GM19372 (cell line): ENCODE measurements at regions not wholly inside any gene's neighbourhood (a gene's known extent, or its start where the extent isn't known, plus 50 kb on each side); places are given as distances from the start of the nearest gene placed in this dataset.
"Not testable (repeated sequence)": the region's sequence is repeated elsewhere in the genome, so short reads cannot be mapped to it uniquely, and the experiment has no call there.

Experiments used
- ATAC-seq: cut with Tn5 transposase; IDR thresholded peaks from one replicate; pipeline ENCODE4 v1.9.1; 2021; ENCODE audit warnings: mild to moderate bottlenecking, low read depth, moderate library complexity; ENCODE audit not compliant: unreplicated experiment

DNA sequence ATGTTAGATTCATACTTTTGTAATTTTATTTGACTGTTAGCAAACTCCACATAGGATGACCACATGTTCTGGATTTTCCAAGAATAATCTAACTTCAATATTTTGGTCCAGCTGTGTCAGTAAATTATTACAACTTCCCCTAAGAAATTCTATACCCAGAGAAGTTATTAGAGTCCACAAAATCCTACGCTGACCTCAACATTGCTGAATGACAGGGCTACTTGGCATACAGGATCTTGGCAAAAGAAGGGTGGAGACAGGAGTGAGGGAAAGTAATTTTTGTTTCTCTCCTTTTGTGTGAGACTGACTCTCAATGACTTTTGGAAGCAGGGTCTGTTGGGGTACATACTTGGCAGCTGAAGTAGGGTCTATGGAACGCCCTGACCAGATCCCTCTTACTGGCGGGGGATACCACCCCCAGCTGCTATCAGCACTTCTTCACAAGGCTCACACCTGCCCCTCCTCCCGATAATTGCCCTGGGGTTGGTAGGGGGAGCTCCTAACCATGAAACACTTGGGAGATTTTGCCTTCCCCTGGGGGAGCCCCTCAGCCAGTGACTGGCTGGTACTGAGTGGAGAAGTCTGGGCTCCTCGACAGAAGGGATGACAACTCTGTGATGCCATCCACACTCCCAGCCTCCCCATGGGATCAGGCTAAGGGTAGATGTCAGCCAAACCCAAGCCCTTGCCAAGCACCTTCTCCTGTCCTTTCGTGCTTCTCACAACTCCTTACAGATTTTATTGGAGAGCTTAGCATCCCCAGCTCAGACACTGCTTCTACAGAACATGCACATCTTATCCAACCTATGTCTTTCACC is 110.6 kb upstream of the FHL2 start:
- no peak for ATAC-seq

DNA sequence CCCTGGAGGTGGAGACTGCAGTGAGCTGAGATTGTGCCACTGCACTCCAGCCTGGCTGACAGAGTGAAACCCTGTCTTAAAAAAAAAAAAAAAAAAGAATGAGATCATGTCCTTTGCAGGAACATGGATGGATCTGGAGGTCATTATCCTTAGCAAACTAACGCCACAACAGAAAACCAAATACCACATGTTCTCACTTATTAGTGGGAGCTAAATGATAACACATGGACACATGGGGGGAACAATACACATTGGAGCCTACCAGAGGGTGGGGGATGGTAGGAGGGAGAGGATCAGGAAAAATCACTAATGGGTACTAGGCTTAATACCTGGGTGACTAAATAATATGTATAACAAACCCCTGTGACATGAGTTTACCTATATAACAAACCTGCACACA is 108.0 kb upstream of the FHL2 start:
- ATAC-seq, result not testable (repeated sequence)

DNA sequence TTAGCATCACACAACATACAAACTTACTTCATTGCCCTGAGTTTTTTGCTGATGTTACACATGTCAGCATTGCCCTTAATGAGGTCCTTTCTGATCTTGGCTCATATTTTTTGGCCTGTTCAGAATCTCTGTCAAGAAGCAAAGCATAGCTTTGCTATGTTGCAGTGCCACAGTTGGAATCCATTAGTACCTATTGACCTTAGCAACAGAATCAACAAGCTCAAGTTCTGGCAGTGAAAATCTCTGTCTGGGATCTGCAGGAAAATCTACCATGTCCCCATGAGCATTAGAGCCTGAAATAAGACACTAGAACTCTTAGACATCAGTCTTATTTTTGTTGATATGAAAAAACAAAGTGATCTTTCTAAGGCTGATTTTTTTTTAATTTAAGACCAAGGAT is 105.6 kb upstream of the FHL2 start:
- ATAC-seq, result no peak

DNA sequence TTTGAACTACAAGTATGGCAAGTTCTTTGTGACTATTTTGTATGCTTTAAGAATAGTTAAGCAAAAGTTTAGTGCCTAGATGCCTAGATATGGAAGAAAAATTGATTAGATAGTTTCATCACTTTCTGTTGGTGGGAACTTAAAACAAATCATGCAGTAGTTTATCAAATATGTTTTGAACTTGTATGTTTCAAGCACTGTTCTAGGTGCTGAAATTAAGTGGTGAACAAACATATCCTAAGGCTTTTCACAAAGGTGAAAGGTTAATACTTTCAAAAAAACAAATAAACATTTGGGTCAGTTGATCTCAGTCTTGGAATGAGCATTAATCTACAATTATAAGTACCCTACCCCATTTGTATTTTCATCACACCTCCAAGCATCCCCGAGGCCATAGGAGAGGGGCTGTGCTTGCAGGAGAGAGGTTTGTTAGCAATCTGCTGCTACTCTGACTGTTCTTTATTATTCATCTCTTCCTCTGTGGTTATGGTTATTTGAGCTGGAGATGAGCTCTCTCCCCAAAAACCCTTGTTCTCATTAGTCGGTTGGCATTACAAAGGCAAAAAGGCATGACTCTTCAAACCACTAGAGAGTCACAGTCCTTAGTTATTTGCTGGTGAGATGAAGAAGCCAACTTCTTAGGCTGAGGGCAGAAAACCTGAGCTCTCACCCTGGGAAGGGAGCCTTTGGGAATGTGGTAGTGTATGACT is 103.9 kb upstream of the FHL2 start:
- ATAC-seq, result no peak

DNA sequence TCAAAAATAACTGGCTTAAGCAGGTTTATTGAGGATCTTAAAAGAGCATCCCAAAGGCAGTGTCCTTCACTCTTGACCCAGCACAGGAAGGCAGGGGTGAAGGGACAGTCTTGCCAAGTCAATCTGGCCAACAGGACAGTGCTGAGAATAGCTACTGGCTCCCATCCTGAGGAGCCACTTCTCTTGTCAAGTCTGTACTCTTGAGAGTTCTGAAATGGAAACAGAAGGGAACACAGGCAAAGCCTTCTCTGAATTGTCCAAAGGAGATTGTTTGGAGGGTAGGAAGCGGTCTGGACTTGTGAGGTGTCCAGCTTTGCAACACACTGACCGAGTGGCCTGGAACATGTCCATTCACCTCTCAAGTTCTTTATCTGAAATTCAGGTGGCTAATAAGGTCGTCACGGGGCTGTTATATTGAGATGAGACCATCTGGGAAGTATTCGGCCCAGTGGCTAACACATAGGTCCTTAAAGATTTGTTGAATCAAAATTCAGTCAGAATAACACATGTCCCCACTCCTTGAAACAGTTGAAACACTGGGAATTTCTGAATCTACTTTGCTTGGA is 99.5 kb upstream of the FHL2 start:
- no peak for ATAC-seq

DNA sequence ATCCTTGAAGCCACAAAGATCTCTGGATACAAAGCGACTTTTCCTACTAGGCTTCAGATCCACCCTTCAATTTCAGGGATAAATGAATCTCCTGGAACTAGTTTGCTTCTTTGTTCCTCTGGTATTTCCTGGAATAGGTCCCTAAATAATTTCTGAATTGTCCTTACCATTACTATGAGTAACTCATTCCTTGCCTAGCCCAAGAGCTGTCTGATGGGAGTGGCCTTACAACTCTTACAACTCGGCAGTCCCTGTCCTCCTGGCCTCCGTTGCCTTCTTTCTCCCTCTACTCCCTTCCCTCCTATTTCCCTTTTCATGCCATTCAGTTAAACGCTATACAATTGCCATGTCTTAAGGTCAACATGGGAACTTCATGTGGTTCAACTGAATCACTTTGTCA is 98.2 kb upstream of the FHL2 start:
- ATAC-seq, result no peak

DNA sequence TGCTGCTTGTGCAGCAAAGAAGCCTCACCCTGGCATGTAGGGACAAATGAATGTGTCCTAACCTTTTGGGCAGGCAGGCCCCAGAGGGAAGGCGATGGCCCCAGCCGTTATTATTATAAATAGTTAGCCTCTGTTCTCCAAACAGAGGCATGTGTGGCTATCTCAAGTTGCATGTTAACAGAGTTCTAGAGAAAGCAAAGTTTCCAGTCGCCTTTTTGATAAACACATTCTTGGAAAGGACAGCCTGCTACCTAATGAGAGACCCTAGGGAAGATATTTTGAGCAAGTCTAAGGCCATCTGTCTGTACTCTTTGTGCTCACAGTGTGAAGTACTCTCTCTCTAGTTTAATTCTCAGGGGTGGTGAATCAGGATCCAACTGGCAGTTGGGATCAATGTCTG is 97.4 kb upstream of the FHL2 start:
- ATAC-seq, result no peak

DNA sequence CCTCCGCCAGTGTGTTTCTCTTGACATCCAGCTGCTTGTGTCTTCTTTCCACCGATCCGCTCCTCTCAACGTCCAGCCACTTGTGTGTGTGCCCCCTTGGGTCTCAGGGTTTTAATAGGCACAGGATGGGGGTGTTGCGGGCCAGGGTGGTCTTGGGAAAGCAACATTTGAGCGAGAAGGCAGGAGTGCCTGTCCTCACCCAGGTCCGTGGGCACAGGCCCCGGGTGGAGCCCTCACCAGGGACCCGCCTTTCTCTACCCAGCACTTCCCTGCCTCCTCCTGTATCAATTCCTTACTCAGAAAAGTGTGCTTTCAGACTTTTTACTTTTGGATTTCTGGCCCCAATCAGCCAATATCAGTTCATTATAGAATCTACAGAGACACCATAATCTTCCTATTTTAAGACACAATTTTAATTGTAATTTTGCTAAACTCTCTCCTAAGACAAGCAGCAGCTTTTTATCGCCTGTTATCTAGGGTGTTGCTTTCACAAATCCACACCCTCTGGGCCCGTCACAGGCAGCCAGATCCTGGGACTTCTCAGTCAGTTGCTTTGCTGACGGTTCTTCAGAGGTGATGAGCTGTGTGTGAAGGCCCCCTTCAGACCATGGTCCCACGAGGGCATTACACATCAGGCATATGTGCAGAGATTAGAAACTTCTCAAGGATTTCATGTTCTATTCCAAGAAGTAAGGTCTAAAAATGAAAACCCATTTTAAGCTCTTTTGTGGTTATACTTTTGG is 96.0 kb upstream of the FHL2 start:
- no peak for ATAC-seq

DNA sequence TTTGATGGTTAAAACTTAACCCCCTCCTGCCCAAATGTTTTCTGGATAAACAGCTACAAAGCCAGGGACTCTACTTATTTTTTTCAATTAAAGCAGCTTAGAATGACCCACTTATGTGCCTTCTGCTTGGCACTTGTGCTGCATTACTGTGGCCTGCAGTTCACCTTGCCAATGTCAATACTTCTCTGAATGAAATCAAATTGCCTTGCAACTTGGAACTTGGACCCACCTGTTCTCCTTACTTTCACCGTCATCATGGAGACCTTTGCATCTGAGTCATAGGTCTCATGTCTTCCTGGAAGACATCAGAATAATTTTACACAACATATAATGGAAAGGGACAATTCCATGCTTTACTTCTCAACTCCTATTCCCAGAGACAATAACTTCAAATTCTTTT is 92.1 kb upstream of the FHL2 start:
- ATAC-seq, result no peak

DNA sequence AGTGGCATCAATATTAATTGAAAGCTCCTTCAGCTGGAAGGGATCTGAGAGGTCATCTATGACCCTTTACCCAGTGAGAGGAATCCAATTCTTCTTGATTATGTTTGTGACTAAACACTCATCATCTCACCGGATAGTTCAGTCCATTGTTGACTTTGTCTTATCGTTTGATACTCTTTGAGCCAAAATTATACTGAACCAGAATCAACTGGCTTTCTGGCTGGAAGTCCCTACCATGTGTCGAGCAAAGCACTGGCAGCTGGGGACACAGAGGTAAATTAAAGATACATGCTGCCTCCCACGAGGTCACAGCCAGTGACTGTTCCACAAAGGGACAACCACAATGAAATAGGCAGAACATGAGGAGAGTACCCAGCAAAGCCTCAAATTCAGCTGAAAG is 91.4 kb upstream of the FHL2 start:
- ATAC-seq, result no peak

DNA sequence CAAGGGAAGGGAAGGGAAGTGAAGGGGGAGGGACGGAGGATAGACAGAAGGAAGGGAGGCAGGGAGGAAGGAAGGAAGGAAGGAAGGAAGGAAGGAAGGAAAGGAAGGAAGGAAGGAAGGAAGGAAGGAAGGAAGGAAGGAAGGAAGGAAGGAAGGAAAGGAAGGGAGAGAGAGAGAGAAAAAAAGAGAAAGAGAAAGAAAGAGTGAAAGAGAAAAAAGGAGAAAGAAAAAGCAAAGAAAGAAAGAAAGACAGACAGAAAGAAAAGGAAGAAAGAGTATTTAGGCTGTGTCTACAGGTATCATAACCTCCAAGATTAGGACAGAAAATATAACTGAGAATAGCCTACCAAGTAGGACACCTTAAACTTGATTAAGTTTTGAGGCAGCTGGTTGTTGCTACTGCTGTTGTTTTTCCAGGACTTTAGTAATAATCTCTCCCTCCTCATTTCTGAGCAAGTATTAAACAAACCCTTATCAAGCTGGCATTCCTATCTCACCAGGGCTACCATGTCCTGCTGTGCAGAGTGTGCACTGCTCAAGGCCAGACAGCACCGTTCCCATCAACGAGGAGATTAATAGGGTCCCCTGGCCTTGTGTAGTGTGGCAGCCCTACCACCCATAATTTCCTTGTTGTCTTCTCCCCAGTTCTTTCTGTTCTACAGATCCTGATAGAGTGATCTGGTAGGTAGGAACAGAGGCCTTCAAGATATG is 90.5 kb upstream of the FHL2 start:
- no peak for ATAC-seq

DNA sequence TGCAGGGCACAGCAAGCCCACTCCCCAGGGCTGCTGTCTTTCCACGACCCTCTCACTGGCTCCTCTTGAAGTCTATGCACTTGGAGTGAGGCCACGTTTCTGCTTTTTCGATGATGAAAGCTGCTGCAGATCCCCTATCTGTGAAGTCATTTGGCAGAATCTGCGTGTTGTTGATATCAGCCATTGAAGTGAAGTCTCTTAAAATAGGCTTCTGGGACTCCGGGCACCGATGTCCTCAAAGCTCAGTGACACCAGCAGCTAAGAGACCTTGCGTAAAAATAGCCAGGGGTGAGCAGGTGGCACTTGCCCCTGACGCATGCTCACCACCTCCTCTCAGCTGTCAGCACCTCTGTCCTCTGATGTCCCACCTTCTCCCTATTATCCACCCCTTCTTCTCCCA is 89.4 kb upstream of the FHL2 start:
- no peak for ATAC-seq

DNA sequence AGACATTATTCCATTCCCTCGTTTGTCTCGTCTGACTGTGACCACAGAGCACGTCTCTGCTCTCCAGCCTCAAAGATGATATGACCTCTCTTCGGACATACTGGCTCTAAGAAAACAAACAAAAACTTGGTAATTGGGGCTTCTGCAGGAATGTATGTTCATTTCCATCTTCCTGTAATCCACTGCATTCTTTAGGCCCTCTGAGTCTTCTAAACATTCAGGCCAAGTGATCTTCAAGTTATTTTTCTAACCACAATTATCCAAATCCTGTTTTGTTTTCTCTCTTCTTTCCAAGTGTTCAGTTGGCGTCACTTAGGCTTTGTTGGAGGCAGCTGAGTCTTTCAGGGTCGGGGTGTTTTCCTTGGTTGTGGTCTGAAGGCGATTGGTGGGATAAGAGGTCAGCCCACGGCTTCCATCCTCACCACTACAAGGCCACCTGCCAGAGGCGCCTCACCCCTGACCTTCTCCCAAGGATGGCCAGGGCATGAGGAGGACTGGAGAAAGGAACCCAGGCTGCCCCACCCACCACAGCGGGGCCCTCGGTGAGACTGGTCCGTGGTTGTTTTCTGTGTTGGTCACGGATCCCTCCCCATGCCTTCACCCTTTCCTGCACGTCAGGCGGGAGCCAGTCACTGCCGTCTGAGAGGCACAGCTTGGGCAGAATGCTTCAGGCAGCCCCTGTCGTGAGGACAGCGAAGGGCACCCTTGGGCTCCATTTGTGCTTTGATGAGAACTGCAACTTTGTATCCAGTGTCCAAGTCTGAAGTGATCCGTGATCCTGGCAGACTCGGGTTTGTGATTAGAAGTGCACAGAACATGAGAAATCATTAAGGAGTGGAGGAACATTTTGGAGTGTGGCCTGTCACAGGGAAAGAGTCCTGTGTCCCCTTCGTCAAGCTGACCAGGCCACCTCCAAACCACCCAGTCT is 88.6 kb upstream of the FHL2 start:
- ATAC-seq, result no peak

DNA sequence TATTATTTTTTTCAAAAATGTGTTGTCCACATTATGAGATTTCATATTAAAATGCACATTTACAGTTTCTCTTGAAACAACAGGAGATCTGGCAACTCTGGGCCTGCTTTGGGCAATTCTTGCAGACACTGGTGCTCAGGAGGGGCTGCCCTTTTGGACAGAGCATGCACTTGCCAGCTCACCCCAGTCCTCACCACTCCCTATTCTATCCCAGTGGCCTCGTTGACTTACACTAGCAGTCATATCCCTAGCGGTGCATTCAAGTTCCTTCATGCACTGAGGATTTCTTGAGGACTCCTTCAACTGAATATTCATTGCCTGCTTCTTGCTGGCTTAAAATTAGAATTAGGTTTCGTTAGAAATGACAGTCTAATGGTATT is 87.9 kb upstream of the FHL2 start:
- no peak for ATAC-seq

DNA sequence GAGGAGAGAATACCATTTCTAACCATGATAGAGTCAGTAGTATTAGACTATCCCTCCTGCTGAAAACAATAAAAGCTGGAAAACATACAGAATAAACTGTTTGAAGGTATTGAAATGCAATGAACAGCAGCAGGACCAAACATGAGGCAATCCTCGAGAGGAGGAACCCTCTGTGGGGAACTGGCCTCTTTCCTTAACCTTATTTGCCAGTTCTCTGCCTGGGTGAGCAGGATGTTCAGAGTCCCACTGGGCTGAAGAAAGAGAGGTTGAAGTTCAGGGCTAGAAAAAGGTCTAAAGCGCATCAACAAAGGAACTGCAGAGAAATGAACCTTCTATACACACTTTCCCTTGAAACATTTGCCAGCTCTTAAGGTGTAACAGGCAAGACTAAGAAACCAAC is 79.8 kb upstream of the FHL2 start:
- ATAC-seq, result no peak

DNA sequence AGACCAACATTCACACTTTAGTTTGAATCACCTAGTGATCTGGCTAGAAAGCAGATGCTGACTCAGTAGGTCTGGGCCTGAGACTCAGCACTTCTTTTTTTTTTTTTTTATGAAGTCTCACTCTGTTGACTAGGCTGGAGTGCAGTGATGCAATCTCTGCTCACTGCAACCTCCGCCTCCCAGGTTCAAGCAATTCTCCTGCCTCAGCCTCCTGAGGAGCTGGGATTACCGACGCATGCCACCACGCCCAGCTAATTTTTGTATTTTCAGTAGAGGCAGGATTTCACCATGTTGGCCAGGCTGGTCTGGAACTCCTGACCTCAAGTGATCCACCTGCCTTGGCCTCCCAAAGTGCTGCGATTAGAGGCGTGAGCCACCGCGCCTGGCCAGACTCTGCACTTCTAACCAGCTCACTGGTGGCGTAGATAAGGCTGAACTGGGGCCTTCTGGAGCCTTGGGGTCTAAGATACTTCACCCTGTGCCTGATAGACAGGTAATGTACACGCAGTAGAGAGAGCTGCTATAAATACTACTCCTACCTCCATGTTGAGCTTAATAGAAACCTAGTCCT is 78.3 kb upstream of the FHL2 start:
- ATAC-seq, result not testable (repeated sequence)

DNA sequence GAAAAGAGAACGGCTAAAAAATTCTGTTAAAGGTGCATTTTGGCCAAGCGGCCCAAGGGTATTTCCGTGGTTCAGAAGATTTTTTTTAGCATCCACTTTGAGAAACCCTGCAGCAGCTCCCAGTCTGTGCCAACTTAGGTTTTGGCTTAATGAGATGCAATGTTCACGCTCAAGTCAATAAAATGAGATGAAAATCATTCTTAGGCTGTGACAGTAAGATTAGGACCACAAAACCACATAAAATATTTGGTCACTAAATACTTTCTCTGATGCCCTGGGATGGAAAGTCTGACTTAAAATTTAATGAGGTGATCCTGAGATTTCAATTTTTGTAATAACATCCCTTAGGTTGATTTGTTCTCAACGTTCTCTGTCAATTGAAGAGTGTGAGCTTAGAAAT is 74.2 kb upstream of the FHL2 start:
- ATAC-seq, result no peak

DNA sequence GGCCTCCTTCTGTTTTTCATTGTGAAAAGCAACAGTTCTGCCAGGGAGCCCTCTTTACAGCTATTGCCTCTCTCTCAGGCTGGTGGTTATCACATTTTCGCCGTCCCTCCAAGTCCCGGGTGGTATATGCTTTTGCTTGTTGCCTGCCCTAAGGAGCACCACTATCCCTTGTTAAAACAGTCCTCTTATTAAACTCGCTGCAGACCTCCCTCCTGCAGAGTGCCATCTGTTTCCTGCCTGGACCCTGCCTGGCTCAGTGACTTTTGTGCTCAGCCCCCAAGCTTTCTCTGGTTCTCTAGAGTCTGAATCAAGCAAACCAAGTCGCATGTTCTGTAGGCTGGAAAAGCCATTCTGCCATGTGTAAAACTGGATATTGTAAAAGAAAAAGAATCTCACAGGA is 72.1 kb upstream of the FHL2 start:
- ATAC-seq, result no peak

DNA sequence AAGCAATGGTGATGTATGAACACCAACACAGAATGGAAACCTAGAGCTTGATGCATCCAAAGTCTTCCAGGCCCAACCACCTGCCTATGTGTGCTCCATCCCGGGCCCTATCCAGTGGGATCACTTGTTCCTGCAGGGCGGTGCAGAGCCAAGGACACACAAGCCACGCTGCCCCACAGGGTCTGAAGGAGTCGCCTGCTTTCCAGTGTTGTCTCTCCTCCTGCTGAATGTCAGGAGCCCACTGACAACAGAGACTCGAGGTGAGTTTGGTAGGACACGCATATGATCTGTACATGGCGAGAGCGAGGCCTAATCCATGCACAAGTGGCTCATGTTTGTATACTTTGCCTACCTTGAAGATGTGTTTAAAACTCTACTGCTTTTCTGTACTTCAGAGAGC is 70.9 kb upstream of the FHL2 start:
- ATAC-seq, result no peak
